ENCODE measurements at regions not wholly inside any gene's neighbourhood (a gene's known extent, or its start where the extent isn't known, plus 50 kb on each side); places are given as distances from the start of the nearest gene placed in this dataset.

DNA sequence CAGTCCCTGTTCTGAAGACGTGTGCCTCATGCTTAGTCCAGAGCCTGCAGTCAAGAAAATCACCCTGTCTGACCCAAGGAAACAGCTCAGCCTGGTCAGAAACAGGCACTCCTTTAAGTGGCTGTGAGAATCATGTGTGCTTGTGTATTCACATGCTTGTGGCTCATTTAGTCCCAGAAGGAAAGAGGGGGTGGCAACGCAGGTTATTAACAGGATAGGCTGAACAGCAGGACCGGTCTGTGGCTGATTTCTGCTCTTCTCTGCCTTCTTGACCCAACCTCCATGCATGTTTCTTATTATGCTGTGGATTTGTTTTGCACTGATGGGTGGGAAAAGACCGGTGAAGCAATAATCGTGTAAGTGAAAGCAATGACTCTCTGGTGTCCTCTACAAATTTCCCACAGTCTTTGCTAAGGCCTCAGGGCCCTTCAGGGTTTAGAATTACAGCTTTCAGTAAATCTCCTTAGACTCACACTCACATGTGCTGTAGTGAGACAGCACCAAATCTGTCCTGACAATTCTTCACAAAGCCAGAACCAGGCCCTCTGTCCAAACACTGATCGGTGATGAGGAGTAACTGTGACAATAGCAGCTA is 288.1 kb downstream of the ETS1 start:
- DNase-seq: no peak

- no peak for DNase-seq
Measured at GRCh38 chr11:128298271-128298670, 289.1 kb downstream of the ETS1 start.

DNA sequence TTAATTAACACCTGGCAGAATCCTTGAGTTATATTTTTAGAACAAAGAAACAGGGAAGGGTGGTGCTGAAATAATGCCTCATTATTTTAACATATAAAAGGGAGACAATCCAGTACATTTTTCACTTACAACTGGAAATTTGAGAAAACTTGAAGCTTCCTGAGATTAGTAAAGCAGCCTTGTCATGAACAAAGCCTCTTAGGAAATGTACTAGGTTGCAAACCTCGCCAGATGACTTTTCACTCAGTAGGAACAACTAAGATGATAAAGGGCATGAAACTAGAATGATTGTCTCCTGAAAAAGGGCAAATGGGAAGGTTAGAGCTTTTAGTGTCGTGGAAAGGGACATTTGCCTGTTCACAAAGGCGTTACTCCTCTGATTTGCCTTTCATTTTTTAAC is 289.6 kb downstream of the ETS1 start:
- no peak for DNase-seq

DNA sequence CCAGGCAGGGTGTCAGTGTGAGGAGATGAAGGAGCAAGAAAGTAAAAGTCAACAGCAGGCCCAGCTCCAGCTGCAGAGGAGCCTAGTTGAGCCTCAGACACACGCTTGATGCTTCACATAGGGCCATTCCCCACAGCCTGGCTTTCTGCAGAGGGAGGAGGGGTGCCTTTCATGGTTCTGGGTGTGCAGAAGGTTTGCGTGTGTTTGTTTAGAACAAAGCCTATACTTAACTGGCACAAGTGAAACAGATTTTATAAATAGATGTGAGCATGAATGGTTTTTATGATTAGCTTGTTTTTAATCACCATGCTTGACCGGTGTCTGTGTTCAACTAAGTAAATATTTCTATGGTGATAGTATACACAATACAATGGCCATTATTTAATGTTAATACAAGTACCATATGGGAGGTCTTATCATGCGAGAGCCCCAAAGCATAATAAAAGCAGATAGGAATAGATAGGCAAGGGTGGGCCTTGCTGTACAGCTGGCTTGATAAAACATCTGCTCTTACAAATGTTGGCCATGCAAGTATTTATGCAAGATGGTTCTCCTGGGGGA is 290.2 kb downstream of the ETS1 start:
- no peak for DNase-seq

- no peak for DNase-seq
Measured at GRCh38 chr11:128294671-128295050, 292.7 kb downstream of the ETS1 start.

- no peak for DNase-seq
Measured at GRCh38 chr11:128294001-128294670, 293.2 kb downstream of the ETS1 start.

DNA sequence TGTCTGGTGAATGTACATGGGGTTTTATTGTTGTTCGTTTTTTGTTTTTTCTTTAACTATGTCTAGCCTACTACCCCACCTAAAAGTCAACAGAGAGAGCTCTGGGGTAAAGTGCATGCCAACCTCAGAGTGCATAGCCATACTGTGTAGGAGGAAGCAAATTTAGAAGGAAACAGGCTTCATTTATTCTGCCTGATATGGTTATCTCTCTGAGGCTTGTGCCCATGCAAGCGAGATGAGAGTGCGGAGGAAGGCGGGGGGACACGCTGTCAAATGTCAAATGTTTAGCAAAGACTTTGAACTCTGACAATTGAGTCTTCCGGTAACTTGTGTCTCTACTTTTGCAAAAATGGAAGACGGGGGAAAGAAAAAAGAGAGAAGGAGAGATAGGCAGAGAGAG is 295.5 kb downstream of the ETS1 start:
- no peak for DNase-seq

DNA sequence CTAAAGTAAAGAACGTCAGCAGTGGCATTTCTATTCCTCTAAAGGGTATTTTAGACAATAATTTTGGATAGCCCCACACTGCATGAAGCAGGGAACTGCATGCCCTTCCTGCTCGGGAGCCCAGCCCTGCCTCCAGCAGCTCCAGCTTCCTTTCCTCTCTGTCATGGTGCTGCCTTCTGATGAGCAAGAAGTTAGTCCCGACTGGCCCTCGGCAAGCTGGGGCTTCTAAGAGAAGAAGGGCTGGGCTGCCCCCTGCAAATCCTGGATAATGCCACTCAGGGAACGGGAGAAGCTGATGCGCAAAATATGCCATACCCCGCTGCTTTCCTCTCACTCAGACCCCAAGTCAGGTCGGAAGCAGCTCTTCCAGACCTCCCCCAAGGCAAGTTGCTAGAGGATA is 296.4 kb downstream of the ETS1 start:
- no peak for DNase-seq

DNA sequence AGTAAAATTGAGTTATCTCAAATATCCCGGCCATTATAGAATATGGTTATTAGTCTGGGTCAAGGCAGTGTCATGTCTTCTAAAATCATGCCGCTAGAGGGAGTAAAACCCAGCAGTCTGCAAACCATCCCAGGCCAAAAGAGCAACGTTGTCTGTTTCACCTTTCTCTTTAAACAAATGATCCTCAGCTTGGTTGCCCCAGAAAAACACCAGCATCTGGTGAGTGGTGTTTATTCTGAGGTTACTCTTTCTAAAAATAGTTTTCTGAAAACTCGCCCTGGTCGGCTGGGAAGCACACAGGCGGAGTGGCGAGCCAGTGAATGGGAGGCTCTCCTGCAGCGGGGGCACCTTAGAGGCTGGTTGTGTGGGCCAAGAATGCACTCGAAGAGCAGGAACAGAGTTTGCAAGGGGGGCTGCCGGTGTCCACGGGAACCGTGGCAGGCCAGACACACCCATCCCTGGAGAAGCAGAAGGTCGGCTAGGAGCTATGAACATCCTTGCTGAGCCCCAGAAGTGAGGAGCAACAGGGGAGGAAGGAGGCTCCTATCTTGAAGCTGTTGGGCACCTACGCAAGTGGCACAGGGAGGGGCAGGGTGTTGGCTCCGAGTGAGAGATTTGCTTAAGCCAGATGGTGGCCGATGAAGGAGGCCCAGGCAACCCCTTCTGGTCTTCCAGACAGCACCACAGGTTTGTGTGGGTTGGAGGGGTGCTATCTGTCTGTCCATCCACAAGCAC is 297.1 kb downstream of the ETS1 start:
- no peak for DNase-seq

GRCh38 chr11:128289048-128289447 is 298.3 kb downstream of the ETS1 start:
- no peak for DNase-seq

GRCh38 chr11:128288368-128288767 is 299.0 kb downstream of the ETS1 start:
- DNase-seq: no peak

GRCh38 chr11:128285321-128285720 is 302.0 kb downstream of the ETS1 start:
- no peak for DNase-seq

DNA sequence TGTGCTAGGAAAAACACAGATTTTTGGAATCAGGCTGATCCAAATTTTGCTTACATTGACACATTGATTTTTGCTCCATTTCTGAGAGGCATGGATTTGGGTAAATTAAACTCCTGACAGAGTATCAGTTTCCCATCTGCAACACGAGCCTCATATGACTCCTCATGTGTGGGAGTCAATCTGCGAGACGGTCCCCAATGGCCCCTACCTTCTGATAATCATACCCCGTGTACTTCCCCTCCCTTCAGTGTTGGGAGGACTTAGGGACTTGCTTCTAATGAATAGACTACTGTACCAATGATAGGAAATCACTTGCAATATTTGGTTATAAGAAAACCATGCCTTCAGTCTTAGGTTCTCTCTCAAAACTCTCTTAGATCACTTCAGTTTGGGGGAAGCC is 302.7 kb downstream of the ETS1 start:
- no peak for DNase-seq

DNA sequence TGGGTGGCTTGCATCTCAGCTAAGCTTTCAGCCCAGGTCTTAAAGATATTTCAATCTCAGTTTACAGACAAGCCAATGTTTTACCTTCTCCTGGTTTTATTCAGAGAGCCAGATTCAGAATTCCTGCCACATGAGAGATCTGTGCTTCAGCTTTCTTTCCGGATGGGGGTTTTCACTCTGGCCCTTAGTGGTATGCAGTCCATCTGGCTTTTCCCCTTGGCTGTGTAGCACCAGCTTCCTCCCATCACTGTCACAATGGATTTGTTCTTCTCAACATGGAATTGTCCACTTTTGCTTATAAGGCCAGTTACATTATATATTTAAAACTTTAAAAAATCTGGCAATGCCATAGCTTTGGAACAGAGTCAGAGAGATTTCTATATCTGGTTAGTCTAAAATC is 303.9 kb downstream of the ETS1 start:
- no peak for DNase-seq

DNA sequence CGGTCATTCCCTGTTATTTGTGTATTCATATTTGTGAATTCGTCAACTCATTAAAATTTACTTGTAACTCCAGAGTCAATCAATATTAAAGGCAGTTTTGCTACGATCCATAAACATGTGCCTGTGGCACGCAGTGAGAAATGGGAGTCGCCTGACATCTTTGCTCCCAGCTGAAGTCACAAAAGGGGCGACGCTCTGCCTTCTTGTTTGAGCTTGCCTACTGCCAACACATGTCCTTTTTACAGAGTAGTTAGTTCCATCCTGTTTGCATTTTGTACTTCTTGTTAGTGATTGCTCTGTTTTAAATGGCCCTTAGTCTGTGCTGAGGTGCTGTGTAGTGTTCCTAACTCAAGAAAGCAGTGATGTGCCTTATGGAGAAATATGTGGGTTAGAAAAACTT is 305.3 kb downstream of the ETS1 start:
- no peak for DNase-seq

DNA sequence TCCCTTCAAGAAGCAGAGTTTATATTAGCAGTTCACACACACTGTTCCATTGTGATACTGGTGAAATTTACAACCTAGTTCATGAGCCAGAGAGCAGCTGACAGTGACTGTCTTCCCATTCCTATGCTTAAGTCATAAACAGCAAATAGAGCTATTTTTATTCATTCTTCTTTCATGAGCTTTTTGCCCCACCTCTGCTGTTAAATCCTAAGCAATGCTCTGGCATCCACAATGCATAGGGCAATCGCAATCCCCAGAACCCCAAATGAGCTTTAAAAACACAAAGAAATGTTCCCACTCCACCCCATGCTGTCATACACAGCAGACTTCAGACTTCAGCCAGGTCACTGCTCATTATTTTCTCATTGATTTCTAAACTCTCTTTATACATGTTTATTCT is 307.5 kb downstream of the ETS1 start:
- no peak for DNase-seq

GRCh38 chr11:128273736-128274135 is 313.6 kb downstream of the ETS1 start:
- no peak for DNase-seq

- DNase-seq: no peak
Measured at GRCh38 chr11:128271401-128271800, 316.0 kb downstream of the ETS1 start.

DNA sequence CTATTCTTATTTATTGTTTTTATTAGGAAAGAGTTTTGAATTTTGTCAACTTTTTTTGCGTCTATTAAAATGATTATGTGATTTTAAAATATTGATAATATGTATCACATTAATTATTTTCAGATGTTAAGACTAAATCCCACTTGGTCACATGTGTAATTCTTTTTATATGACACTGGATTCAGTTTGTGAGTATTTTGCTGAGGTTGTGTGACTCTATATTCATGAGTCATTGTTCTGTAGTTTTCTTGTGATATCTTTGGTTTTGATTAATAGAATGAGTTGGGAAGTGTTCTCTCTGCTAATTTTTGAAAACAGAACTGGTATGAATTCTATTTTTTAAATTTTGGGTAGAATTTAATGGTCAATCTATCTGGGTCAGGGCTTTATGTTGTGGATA is 317.9 kb downstream of the ETS1 start:
- no peak for DNase-seq

- DNase-seq: no peak
Measured at GRCh38 chr11:128266893-128267292, 320.5 kb downstream of the ETS1 start.

- DNase-seq: no peak
Measured at GRCh38 chr11:128262463-128263345, 324.7 kb downstream of the ETS1 start.

- DNase-seq: no peak
Measured at GRCh38 chr11:128261011-128261421, 326.3 kb downstream of the ETS1 start.

GRCh38 chr11:128260398-128260797 is 327.0 kb downstream of the ETS1 start:
- DNase-seq: no peak

Measured in occipital lobe (tissue), 1 donor.